GM21529 (cell line): ENCODE measurements at regions not wholly inside any gene's neighbourhood (a gene's known extent, or its start where the extent isn't known, plus 50 kb on each side); places are given as distances from the start of the nearest gene placed in this dataset.

ENCODE experiments used
- ATAC-seq: cut with Tn5 transposase; IDR thresholded peaks from one replicate; pipeline ENCODE4 v1.9.1; 2021; ENCODE audit not compliant: unreplicated experiment

GRCh38 chr7:68439897-68440296 lies 1158.4 kb upstream of the AUTS2 start:
- ATAC-seq = no peak

- ATAC-seq = no peak
Observed at GRCh38 chr7:68440866-68441265, 1157.4 kb upstream of the AUTS2 start.

GRCh38 chr7:68441645-68442044 lies 1156.6 kb upstream of the AUTS2 start:
- no peak for ATAC-seq

GRCh38 chr7:68442931-68443631 lies 1155.2 kb upstream of the AUTS2 start:
- no peak for ATAC-seq

- no peak for ATAC-seq
Observed at GRCh38 chr7:68444042-68444441, 1154.2 kb upstream of the AUTS2 start.

- no peak for ATAC-seq
Observed at GRCh38 chr7:68444956-68445355, 1153.3 kb upstream of the AUTS2 start.

GRCh38 chr7:68446183-68446582 lies 1152.1 kb upstream of the AUTS2 start:
- no peak for ATAC-seq

- ATAC-seq = no peak
Observed at GRCh38 chr7:68449099-68449498, 1149.2 kb upstream of the AUTS2 start.

- ATAC-seq = no peak
Observed at GRCh38 chr7:68449816-68450215, 1148.5 kb upstream of the AUTS2 start.

GRCh38 chr7:68454931-68455330 lies 1143.3 kb upstream of the AUTS2 start:
- ATAC-seq = no peak

GRCh38 chr7:68456469-68456868 lies 1141.8 kb upstream of the AUTS2 start:
- no peak for ATAC-seq

GRCh38 chr7:68457481-68457880 lies 1140.8 kb upstream of the AUTS2 start:
- ATAC-seq = no peak

- no peak for ATAC-seq
Observed at GRCh38 chr7:68458010-68458908, 1140.0 kb upstream of the AUTS2 start.

GRCh38 chr7:68461430-68461829 lies 1136.8 kb upstream of the AUTS2 start:
- ATAC-seq = no peak

GRCh38 chr7:68470836-68471435 lies 1127.3 kb upstream of the AUTS2 start:
- no peak for ATAC-seq

GRCh38 chr7:68472688-68473087 lies 1125.6 kb upstream of the AUTS2 start:
- no peak for ATAC-seq

GRCh38 chr7:68474661-68475216 lies 1123.5 kb upstream of the AUTS2 start:
- no peak for ATAC-seq

GRCh38 chr7:68476966-68477365 lies 1121.3 kb upstream of the AUTS2 start:
- ATAC-seq = no peak

GRCh38 chr7:68478326-68478725 lies 1119.9 kb upstream of the AUTS2 start:
- ATAC-seq = no peak

GRCh38 chr7:68482800-68483199 lies 1115.5 kb upstream of the AUTS2 start:
- ATAC-seq = no peak

GRCh38 chr7:68484731-68485130 lies 1113.5 kb upstream of the AUTS2 start:
- no peak for ATAC-seq
